ENCODE measurements at regions not wholly inside any gene's neighbourhood (a gene's known extent, or its start where the extent isn't known, plus 50 kb on each side); places are given as distances from the start of the nearest gene placed in this dataset.

- Histone ChIP-seq H3K27me3 (ENCODE audit: insufficient read depth, low read length) (no peaks in the 10 kb centered on the region), H3K4me1 (ENCODE audit: control insufficient read depth, insufficient read depth, low read length, unreplicated experiment) (no peaks in the 10 kb centered on the region)
Measured at GRCh38 chr10:105785721-105786120, 1144.6 kb downstream of the SORCS3 start.

GRCh38 chr10:105783936-105784483 lies 1142.9 kb downstream of the SORCS3 start:
- Histone ChIP-seq H2AFZ (ENCODE audit: low read length, unreplicated experiment) (no peak overlapping the region), H3K27me3 (ENCODE audit: insufficient read depth, low read length) (no peaks in the 10 kb centered on the region), H3K4me1 (ENCODE audit: control insufficient read depth, insufficient read depth, low read length, unreplicated experiment) (no peaks in the 10 kb centered on the region)

More at GRCh38 chr10:105785721-105786120, 1144.6 kb downstream of the SORCS3 start:
- Histone ChIP-seq H2AFZ (ENCODE audit: low read length, unreplicated experiment) (no peak overlapping the region), H3K36me3 (ENCODE audit: insufficient read depth, low read length) (no peaks in the 10 kb centered on the region), H3K79me2 (ENCODE audit: control insufficient read depth, insufficient read depth, low read length, unreplicated experiment) (no peaks in the 10 kb centered on the region), H3K4me3 (ENCODE audit: low read depth, low read length) (no peak overlapping the region), H3K27ac (ENCODE audit: low read depth, low read length) (no peak overlapping the region)

GRCh38 chr10:105774881-105775280 lies 1133.8 kb downstream of the SORCS3 start:
- Histone ChIP-seq H3K27me3 (ENCODE audit: insufficient read depth, low read length) (no peaks in the 10 kb centered on the region), H3K4me3 (ENCODE audit: low read depth, low read length) (no peak overlapping the region), H2AFZ (ENCODE audit: low read length, unreplicated experiment) (no peak overlapping the region), H3K4me1 (ENCODE audit: control insufficient read depth, insufficient read depth, low read length, unreplicated experiment) (no peaks in the 10 kb centered on the region), H3K79me2 (ENCODE audit: control insufficient read depth, insufficient read depth, low read length, unreplicated experiment) (no peaks in the 10 kb centered on the region), H3K36me3 (ENCODE audit: insufficient read depth, low read length) (no peaks in the 10 kb centered on the region), H3K27ac (ENCODE audit: low read depth, low read length) (no peak overlapping the region)

More at GRCh38 chr10:105783936-105784483, 1142.9 kb downstream of the SORCS3 start:
- Histone ChIP-seq H3K27ac (ENCODE audit: low read depth, low read length) (no peak overlapping the region), H3K36me3 (ENCODE audit: insufficient read depth, low read length) (no peaks in the 10 kb centered on the region), H3K79me2 (ENCODE audit: control insufficient read depth, insufficient read depth, low read length, unreplicated experiment) (no peaks in the 10 kb centered on the region), H3K4me3 (ENCODE audit: low read depth, low read length) (no peak overlapping the region)

- H3K4me3 ChIP-seq (ENCODE audit: low read depth, low read length): no peak overlapping the region
- H2AFZ ChIP-seq (ENCODE audit: low read length, unreplicated experiment): no peak overlapping the region
- no peaks in the 10 kb centered on the region for H3K4me1 ChIP-seq (ENCODE audit: control insufficient read depth, insufficient read depth, low read length, unreplicated experiment)
- no peaks in the 10 kb centered on the region for H3K79me2 ChIP-seq (ENCODE audit: control insufficient read depth, insufficient read depth, low read length, unreplicated experiment)
- H3K27ac ChIP-seq (ENCODE audit: low read depth, low read length): no peak overlapping the region
- H3K27me3 ChIP-seq (ENCODE audit: insufficient read depth, low read length): no peaks in the 10 kb centered on the region
- H3K36me3 ChIP-seq (ENCODE audit: insufficient read depth, low read length): no peaks in the 10 kb centered on the region
Measured at GRCh38 chr10:105774351-105774750, 1133.3 kb downstream of the SORCS3 start.

GRCh38 chr10:105770524-105771212 lies 1129.6 kb downstream of the SORCS3 start:
- no peaks in the 10 kb centered on the region for H3K36me3 ChIP-seq (ENCODE audit: insufficient read depth, low read length)
- no peak overlapping the region for H3K4me3 ChIP-seq (ENCODE audit: low read depth, low read length)
- no peaks in the 10 kb centered on the region for H3K27me3 ChIP-seq (ENCODE audit: insufficient read depth, low read length)
- H3K4me1 ChIP-seq (ENCODE audit: control insufficient read depth, insufficient read depth, low read length, unreplicated experiment): no peaks in the 10 kb centered on the region
- H3K79me2 ChIP-seq (ENCODE audit: control insufficient read depth, insufficient read depth, low read length, unreplicated experiment): no peaks in the 10 kb centered on the region
- no peak overlapping the region for H2AFZ ChIP-seq (ENCODE audit: low read length, unreplicated experiment)
- no peak overlapping the region for H3K27ac ChIP-seq (ENCODE audit: low read depth, low read length)

- Histone ChIP-seq H3K27ac (ENCODE audit: low read depth, low read length) (no peak overlapping the region), H3K4me3 (ENCODE audit: low read depth, low read length) (no peak overlapping the region), H2AFZ (ENCODE audit: low read length, unreplicated experiment) (no peak overlapping the region), H3K36me3 (ENCODE audit: insufficient read depth, low read length) (no peaks in the 10 kb centered on the region), H3K79me2 (ENCODE audit: control insufficient read depth, insufficient read depth, low read length, unreplicated experiment) (no peaks in the 10 kb centered on the region), H3K4me1 (ENCODE audit: control insufficient read depth, insufficient read depth, low read length, unreplicated experiment) (no peaks in the 10 kb centered on the region), H3K27me3 (ENCODE audit: insufficient read depth, low read length) (no peaks in the 10 kb centered on the region)
Measured at GRCh38 chr10:105769248-105770184, 1128.4 kb downstream of the SORCS3 start.

GRCh38 chr10:105763611-105764010 lies 1122.5 kb downstream of the SORCS3 start:
- Histone ChIP-seq H3K27ac (ENCODE audit: low read depth, low read length) (no peak overlapping the region), H3K27me3 (ENCODE audit: insufficient read depth, low read length) (no peaks in the 10 kb centered on the region), H2AFZ (ENCODE audit: low read length, unreplicated experiment) (no peak overlapping the region), H3K4me1 (ENCODE audit: control insufficient read depth, insufficient read depth, low read length, unreplicated experiment) (no peaks in the 10 kb centered on the region), H3K4me3 (ENCODE audit: low read depth, low read length) (no peak overlapping the region), H3K79me2 (ENCODE audit: control insufficient read depth, insufficient read depth, low read length, unreplicated experiment) (no peaks in the 10 kb centered on the region), H3K36me3 (ENCODE audit: insufficient read depth, low read length) (no peaks in the 10 kb centered on the region)

- Histone ChIP-seq H3K4me1 (ENCODE audit: control insufficient read depth, insufficient read depth, low read length, unreplicated experiment) (no peaks in the 10 kb centered on the region), H3K27ac (ENCODE audit: low read depth, low read length) (no peak overlapping the region), H2AFZ (ENCODE audit: low read length, unreplicated experiment) (no peak overlapping the region), H3K27me3 (ENCODE audit: insufficient read depth, low read length) (no peaks in the 10 kb centered on the region), H3K4me3 (ENCODE audit: low read depth, low read length) (no peak overlapping the region), H3K36me3 (ENCODE audit: insufficient read depth, low read length) (no peaks in the 10 kb centered on the region), H3K79me2 (ENCODE audit: control insufficient read depth, insufficient read depth, low read length, unreplicated experiment) (no peaks in the 10 kb centered on the region)
Measured at GRCh38 chr10:105761576-105762260, 1120.6 kb downstream of the SORCS3 start.

- H3K4me1 ChIP-seq (ENCODE audit: control insufficient read depth, insufficient read depth, low read length, unreplicated experiment): no peaks in the 10 kb centered on the region
- no peak overlapping the region for H2AFZ ChIP-seq (ENCODE audit: low read length, unreplicated experiment)
- no peak overlapping the region for H3K4me3 ChIP-seq (ENCODE audit: low read depth, low read length)
- no peaks in the 10 kb centered on the region for H3K79me2 ChIP-seq (ENCODE audit: control insufficient read depth, insufficient read depth, low read length, unreplicated experiment)
- H3K27ac ChIP-seq (ENCODE audit: low read depth, low read length): no peak overlapping the region
- H3K36me3 ChIP-seq (ENCODE audit: insufficient read depth, low read length): no peaks in the 10 kb centered on the region
- H3K27me3 ChIP-seq (ENCODE audit: insufficient read depth, low read length): no peaks in the 10 kb centered on the region
Measured at GRCh38 chr10:105759669-105760068, 1118.6 kb downstream of the SORCS3 start.

GRCh38 chr10:105758209-105758998 lies 1117.3 kb downstream of the SORCS3 start:
- Histone ChIP-seq H3K27ac (ENCODE audit: low read depth, low read length) (no peak overlapping the region), H3K36me3 (ENCODE audit: insufficient read depth, low read length) (no peaks in the 10 kb centered on the region), H2AFZ (ENCODE audit: low read length, unreplicated experiment) (no peak overlapping the region), H3K4me3 (ENCODE audit: low read depth, low read length) (no peak overlapping the region), H3K4me1 (ENCODE audit: control insufficient read depth, insufficient read depth, low read length, unreplicated experiment) (no peaks in the 10 kb centered on the region), H3K79me2 (ENCODE audit: control insufficient read depth, insufficient read depth, low read length, unreplicated experiment) (no peaks in the 10 kb centered on the region), H3K27me3 (ENCODE audit: insufficient read depth, low read length) (no peaks in the 10 kb centered on the region)

Measured in ACC112 (cell line).